ENCODE measurements at regions not wholly inside any gene's neighbourhood (a gene's known extent, or its start where the extent isn't known, plus 50 kb on each side); places are given as distances from the start of the nearest gene placed in this dataset.

DNA sequence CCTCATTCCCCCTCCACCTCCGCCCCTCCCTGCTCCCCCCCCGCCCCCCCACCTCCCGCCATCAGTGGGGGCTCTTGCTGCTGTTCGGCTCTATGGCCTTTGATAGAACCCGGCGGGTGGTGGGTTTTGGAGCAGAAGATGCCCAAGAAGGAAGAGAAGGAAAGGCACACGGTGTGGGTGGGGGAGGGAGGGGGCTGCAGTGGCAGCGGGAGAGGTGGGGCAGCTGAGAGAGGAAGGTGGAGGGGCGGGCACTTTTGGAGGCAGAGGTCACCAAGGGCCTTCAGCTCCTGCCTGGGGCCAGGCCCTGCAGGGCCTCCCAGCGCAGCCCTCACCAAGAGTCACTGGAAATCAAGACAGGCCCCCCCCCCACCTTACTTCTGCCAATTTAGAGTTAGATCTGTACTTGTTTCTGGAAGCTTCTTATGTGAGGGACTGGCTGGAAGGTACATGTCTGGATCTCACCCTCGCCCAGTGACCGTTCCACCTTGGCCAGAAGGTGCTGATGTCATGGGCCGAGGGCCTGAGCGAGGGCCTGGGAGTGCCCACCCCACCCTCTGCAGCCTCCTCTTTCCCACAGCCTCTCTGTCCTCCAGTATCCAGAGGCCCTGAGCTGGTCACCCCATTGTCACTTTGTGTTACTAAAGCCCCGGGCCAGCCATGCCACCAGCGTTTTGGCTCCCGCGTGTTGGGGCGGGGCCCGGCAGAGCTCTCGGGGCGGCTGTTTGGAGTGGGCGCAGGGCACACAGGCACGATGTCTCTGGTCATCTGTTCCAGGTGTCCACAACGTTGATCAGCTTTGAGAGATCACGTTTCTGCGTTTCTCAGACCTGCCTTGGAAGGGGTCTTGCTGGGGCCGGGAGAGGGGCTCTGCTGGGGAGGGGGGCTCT, 153.9 kb downstream of the KIF26A start:
- Mint-ChIP-seq H3K27ac (no peak overlapping the region), H3K4me1 (no peaks in the 10 kb centered on the region), H3K36me3 (no peaks in the 10 kb centered on the region), H3K27me3 (ENCODE audit: low read depth in 3 of 3) (peaks cover 0 to 4% (median 0%) of the 10 kb centered on the region in 3 donors), H3K9me3 (peaks cover 0 to 9% (median 4%) of the 10 kb centered on the region in 7 donors), H3K4me3 (no peak overlapping the region)
- no peak overlapping the region for H3K4me3 ChIP-seq (replicated peaks in 1 of 3; ENCODE audit: low read depth in 2 of 3, low read length in 3 of 3)
- H3K9ac ChIP-seq (ENCODE audit: insufficient read depth, low read length, poor library complexity, severe bottlenecking): no peak overlapping the region
- H3K4me1 ChIP-seq (ENCODE audit: control insufficient read depth in 1 of 2, insufficient read depth in 2 of 2, low read length in 2 of 2): no peaks in the 10 kb centered on the region
- H3K27me3 ChIP-seq (ENCODE audit: control insufficient read depth in 2 of 2, insufficient read depth in 2 of 2, low read length in 2 of 2): no peaks in the 10 kb centered on the region
- no peak overlapping the region for H2AFZ ChIP-seq (ENCODE audit: insufficient read depth, low read depth, low read length, poor library complexity, severe bottlenecking)
- no peaks in the 10 kb centered on the region for H3K79me2 ChIP-seq (ENCODE audit: insufficient read depth, low read length)
- no peaks in the 10 kb centered on the region for H3K36me3 ChIP-seq (replicated peaks in 1 of 2; ENCODE audit: control insufficient read depth in 1 of 2, insufficient read depth in 2 of 2, low read length in 2 of 2)
- H4K20me1 ChIP-seq (ENCODE audit: insufficient read depth, low read length): no peaks in the 10 kb centered on the region
- intact Hi-C loops (cut with micrococcal nuclease): no loop called here
- no peak for DNase-seq
- no peak overlapping the region for H3K27ac ChIP-seq (ENCODE audit: low read depth in 1 of 2, low read length in 2 of 2)
- peaks cover 9 to 12% of the 10 kb centered on the region in 2 donors for H3K9me3 ChIP-seq (replicated peaks in 1 of 2; ENCODE audit: control insufficient read depth in 1 of 2, insufficient read depth in 1 of 2, low read length in 2 of 2)
- WGBS (ENCODE audit: insufficient coverage): 96% methylated on average over 14 of the region's 28 CpGs
- no peak overlapping the region for H3K4me2 ChIP-seq (replicated peaks; ENCODE audit: extremely low read depth, low read length, poor library complexity, severe bottlenecking)
- TF ChIP-seq, protein P1, sequence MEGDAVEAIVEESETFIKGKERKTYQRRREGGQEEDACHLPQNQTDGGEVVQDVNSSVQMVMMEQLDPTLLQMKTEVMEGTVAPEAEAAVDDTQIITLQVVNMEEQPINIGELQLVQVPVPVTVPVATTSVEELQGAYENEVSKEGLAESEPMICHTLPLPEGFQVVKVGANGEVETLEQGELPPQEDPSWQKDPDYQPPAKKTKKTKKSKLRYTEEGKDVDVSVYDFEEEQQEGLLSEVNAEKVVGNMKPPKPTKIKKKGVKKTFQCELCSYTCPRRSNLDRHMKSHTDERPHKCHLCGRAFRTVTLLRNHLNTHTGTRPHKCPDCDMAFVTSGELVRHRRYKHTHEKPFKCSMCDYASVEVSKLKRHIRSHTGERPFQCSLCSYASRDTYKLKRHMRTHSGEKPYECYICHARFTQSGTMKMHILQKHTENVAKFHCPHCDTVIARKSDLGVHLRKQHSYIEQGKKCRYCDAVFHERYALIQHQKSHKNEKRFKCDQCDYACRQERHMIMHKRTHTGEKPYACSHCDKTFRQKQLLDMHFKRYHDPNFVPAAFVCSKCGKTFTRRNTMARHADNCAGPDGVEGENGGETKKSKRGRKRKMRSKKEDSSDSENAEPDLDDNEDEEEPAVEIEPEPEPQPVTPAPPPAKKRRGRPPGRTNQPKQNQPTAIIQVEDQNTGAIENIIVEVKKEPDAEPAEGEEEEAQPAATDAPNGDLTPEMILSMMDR (IDR thresholded peaks at IDR 0.05): no peak

DNA sequence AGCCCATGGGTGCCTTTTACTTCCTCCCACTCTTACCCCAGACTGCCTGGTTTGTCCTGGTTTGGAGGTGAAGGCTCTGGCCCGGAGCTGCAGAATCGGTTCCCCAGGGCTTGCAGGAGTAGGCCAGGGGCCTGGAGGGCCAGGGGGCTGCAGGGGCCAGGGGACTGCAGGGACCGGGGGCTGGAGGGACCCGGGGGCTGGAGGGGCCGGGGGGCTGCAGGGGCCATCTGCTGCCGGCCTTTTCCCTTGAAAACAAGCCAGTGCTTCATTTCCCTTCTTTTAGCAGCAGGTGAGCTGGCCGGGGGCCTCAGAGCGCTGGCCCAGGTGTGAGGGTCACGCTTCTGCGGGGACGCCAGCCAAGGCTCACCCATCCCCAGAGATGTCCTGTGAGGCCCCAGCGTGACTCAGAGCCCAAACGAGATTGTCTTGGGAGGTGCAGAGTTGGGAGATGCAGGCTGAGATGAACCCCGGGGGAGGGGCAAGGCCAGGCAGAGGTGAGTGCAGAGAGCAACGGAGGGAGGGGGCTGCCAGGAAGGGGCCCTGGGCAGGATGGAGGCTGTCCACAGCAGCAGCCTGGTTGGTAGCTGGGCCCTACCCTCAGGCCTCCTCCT, 154.9 kb downstream of the KIF26A start:
- Histone ChIP-seq H3K4me3 (replicated peaks in 1 of 3; ENCODE audit: low read depth in 2 of 3, low read length in 3 of 3) (no peak overlapping the region), H3K27ac (ENCODE audit: low read depth in 1 of 2, low read length in 2 of 2) (no peak overlapping the region), H3K79me2 (ENCODE audit: insufficient read depth, low read length) (no peaks in the 10 kb centered on the region), H3K27me3 (ENCODE audit: control insufficient read depth in 2 of 2, insufficient read depth in 2 of 2, low read length in 2 of 2) (no peaks in the 10 kb centered on the region), H3K9me3 (replicated peaks in 1 of 2; ENCODE audit: control insufficient read depth in 1 of 2, insufficient read depth in 1 of 2, low read length in 2 of 2) (peaks cover 9 to 12% of the 10 kb centered on the region in 2 donors), H3K36me3 (replicated peaks in 1 of 2; ENCODE audit: control insufficient read depth in 1 of 2, insufficient read depth in 2 of 2, low read length in 2 of 2) (no peaks in the 10 kb centered on the region), H2AFZ (ENCODE audit: insufficient read depth, low read depth, low read length, poor library complexity, severe bottlenecking) (no peak overlapping the region), H3K9ac (ENCODE audit: insufficient read depth, low read length, poor library complexity, severe bottlenecking) (no peak overlapping the region), H3K4me1 (ENCODE audit: control insufficient read depth in 1 of 2, insufficient read depth in 2 of 2, low read length in 2 of 2) (no peaks in the 10 kb centered on the region), H3K4me2 (replicated peaks; ENCODE audit: extremely low read depth, low read length, poor library complexity, severe bottlenecking) (no peak overlapping the region), H4K20me1 (ENCODE audit: insufficient read depth, low read length) (no peaks in the 10 kb centered on the region)
- H3K9me3 Mint-ChIP-seq: peaks cover 0 to 9% (median 4%) of the 10 kb centered on the region in 7 donors
- WGBS (ENCODE audit: insufficient coverage): 83% methylated on average over 9 of the region's 15 CpGs
- H3K36me3 Mint-ChIP-seq: no peaks in the 10 kb centered on the region
- intact Hi-C loops (cut with micrococcal nuclease): no loop called here
- no peaks in the 10 kb centered on the region for H3K4me1 Mint-ChIP-seq
- H3K4me3 Mint-ChIP-seq: no peak overlapping the region
- H3K27me3 Mint-ChIP-seq (ENCODE audit: low read depth in 3 of 3): peaks cover 0 to 4% (median 0%) of the 10 kb centered on the region in 3 donors
- no peak for DNase-seq
- H3K27ac Mint-ChIP-seq: no peak overlapping the region
- TF ChIP-seq, protein P1 (IDR thresholded peaks at IDR 0.05): no peak

Data from CD14-positive monocyte (primary cell).